SK-N-SH (cell line): ENCODE measurements at regions not wholly inside any gene's neighbourhood (a gene's known extent, or its start where the extent isn't known, plus 50 kb on each side); places are given as distances from the start of the nearest gene placed in this dataset.

Experiments used
- CTCF ChIA-PET: fragments of 300-600, 350-600 bp; formaldehyde crosslinking; extraction: SDS; loops from one replicate; lab custom pipeline; 2021; lab: Yijun Ruan, JAX
- POLR2A ChIA-PET: fragments of 350-600 bp; sonication (Branson Sonifier 250); formaldehyde crosslinking; extraction: SDS; loops from one replicate; lab custom pipeline; 2020; ENCODE audit warnings: antibody characterized with exemption, inconsistent platforms; lab: Yijun Ruan, JAX
- DNase-seq: peaks from one replicate; pipeline ENCODE4 v3.0.0; 2012
- H2AFZ ChIP-seq: fragments of 200-600 bp; sonication (generic); 2 replicates; pipeline ENCODE4 v1.8.1; 2016; ENCODE audit warnings: antibody characterized with exemption, mild to moderate bottlenecking, low read depth
- H3F3A ChIP-seq: fragments of 200-600 bp; sonication (generic); replicated peaks from 2 replicates; pipeline ENCODE3; 2016; ENCODE audit warnings: antibody characterized with exemption, mild to moderate bottlenecking; ENCODE audit not compliant: insufficient read depth
- H3K27ac ChIP-seq, 2 experiments: fragments of 200-500 bp in 1 of 2; fragments of 200-600 bp in 1 of 2; sonication (Bioruptor generic) in 1 of 2; sonication (generic), shearing (Covaris generic) in 1 of 2; 2 replicates each; pipeline versions ENCODE4 v1.5.1 to v1.6.1; 2014 to 2016; ENCODE audit warnings: low read depth in 2 of 2, inconsistent platforms in 1 of 2, low read length in 1 of 2, mild to moderate bottlenecking in 1 of 2, mixed read lengths in 1 of 2
- H3K27me3 ChIP-seq: fragments of 200-600 bp; sonication (generic), shearing (Covaris generic); 2 replicates; pipeline ENCODE4 v1.6.1; 2016; ENCODE audit warnings: mixed run types; ENCODE audit not compliant: insufficient read depth
- H3K36me3 ChIP-seq, 2 experiments: fragments of 200-500 bp in 1 of 2; fragments of 200-600 bp in 1 of 2; sonication (Bioruptor generic) in 1 of 2; sonication (generic) in 1 of 2; replicated peaks in 1 of 2; 2 replicates each; pipeline versions ENCODE3 to v1.5.1; 2014 to 2016; ENCODE audit warnings: low read length in 1 of 2, mild to moderate bottlenecking in 1 of 2; ENCODE audit not compliant: insufficient read depth in 2 of 2, control insufficient read depth in 1 of 2
- H3K4me1 ChIP-seq, 2 experiments: fragments of 200-500 bp in 1 of 2; fragments of 200-600 bp in 1 of 2; sonication (Bioruptor generic) in 1 of 2; sonication (generic), shearing (Covaris generic) in 1 of 2; 2 replicates each; pipeline versions ENCODE4 v1.5.1 to v1.6.1; 2014 to 2016; ENCODE audit warnings: low read depth in 1 of 2, low read length in 1 of 2, mixed run types in 1 of 2; ENCODE audit not compliant: insufficient read depth in 2 of 2, control insufficient read depth in 1 of 2
- H3K4me2 ChIP-seq: fragments of 200-600 bp; sonication (generic), shearing (Covaris generic); 2 replicates; pipeline ENCODE4 v1.6.1; 2017; ENCODE audit warnings: mixed run types
- H3K4me3 ChIP-seq, 2 experiments: fragments of 200-500 bp in 1 of 2; fragments of 200-600 bp in 1 of 2; sonication (Bioruptor generic) in 1 of 2; sonication (generic), shearing (Covaris generic) in 1 of 2; 2 replicates each; pipeline versions ENCODE4 v1.5.1 to v1.8.1; 2014 to 2016; ENCODE audit warnings: low read depth in 2 of 2, inconsistent platforms in 1 of 2, low read length in 1 of 2, mild to moderate bottlenecking in 1 of 2, mixed read lengths in 1 of 2, moderate library complexity in 1 of 2
- H3K79me2 ChIP-seq: fragments of 200-600 bp; sonication (generic); 2 replicates; pipeline ENCODE4 v1.8.1; 2017; ENCODE audit warnings: mild to moderate bottlenecking; ENCODE audit not compliant: insufficient read depth
- H3K9ac ChIP-seq: fragments of 200-600 bp; sonication (generic); 2 replicates; pipeline ENCODE4 v1.6.1; 2017; ENCODE audit warnings: mixed run types
- H3K9me2 ChIP-seq: fragments of 200-600 bp; sonication (generic); 2 replicates; pipeline ENCODE4 v1.6.1; 2017; ENCODE audit warnings: mixed run types
- H3K9me3 ChIP-seq: fragments of 200-600 bp; sonication (generic); 2 replicates; pipeline ENCODE4 v1.6.1; 2017; ENCODE audit warnings: mixed run types, mild to moderate bottlenecking, moderate library complexity
- H4K20me1 ChIP-seq: fragments of 200-600 bp; sonication (generic); 2 replicates; pipeline ENCODE4 v1.6.1; 2017; ENCODE audit warnings: mild to moderate bottlenecking, mixed run types; ENCODE audit not compliant: insufficient read depth
- CTCF ChIP-seq: fragments of 200-600 bp; sonication (generic); IDR thresholded peaks from 2 replicates; pipeline ENCODE4 v1.6.1; 2017; ENCODE audit warnings: antibody characterized with exemption, mild to moderate bottlenecking, moderate library complexity
- EZH2phosphoT487 ChIP-seq: fragments of 200-600 bp; sonication (generic); IDR thresholded peaks from 2 replicates; pipeline ENCODE4 v1.6.1; 2017; ENCODE audit warnings: low read depth, mixed run types, mild to moderate bottlenecking, antibody characterized with exemption, moderate library complexity, borderline replicate concordance
- FOSL2 ChIP-seq: IDR thresholded peaks from 2 replicates; pipeline ENCODE4 v1.4.0; 2012; ENCODE audit warnings: low read depth, mild to moderate bottlenecking, moderate library complexity, borderline replicate concordance
- FOXM1 ChIP-seq: IDR thresholded peaks from 2 replicates; pipeline ENCODE4 v1.4.0; 2012; ENCODE audit warnings: low read depth, mild to moderate bottlenecking
- MEF2A ChIP-seq: IDR thresholded peaks from 2 replicates; pipeline ENCODE4 v1.4.0; 2012; ENCODE audit warnings: low read depth, borderline replicate concordance
- MXI1 ChIP-seq: IDR thresholded peaks from 2 replicates; pipeline ENCODE4 v1.6.1; 2012; ENCODE audit warnings: mild to moderate bottlenecking, low read depth, low read length, improper control_type of control experiment
- RAD21 ChIP-seq: IDR thresholded peaks from 2 replicates; pipeline ENCODE4 v1.6.1; 2012; ENCODE audit warnings: mild to moderate bottlenecking, low read length
- REST ChIP-seq: IDR thresholded peaks from 2 replicates; pipeline ENCODE4 v1.6.1; 2012; ENCODE audit warnings: mild to moderate bottlenecking, low read depth, low read length, moderate library complexity
- RXRA ChIP-seq: IDR thresholded peaks from 2 replicates; pipeline ENCODE4 v1.4.0; 2012; ENCODE audit warnings: low read depth, mild to moderate bottlenecking, borderline replicate concordance
- SIN3A ChIP-seq: IDR thresholded peaks from 2 replicates; pipeline ENCODE4 v1.6.1; 2012; ENCODE audit warnings: low read depth, mild to moderate bottlenecking, low read length, moderate library complexity, borderline replicate concordance
- SMC3 ChIP-seq: IDR thresholded peaks from 2 replicates; pipeline ENCODE4 v1.6.1; 2012; ENCODE audit warnings: low read depth, low read length, improper control_type of control experiment
- TAF1 ChIP-seq: IDR thresholded peaks from 2 replicates; pipeline ENCODE4 v1.6.1; 2012; ENCODE audit warnings: low read depth, mild to moderate bottlenecking, low read length, moderate library complexity, borderline replicate concordance
- TCF12 ChIP-seq: IDR thresholded peaks from 2 replicates; pipeline ENCODE4 v1.4.0; 2012
- WGBS: methylation state at CpG from one replicate; pipeline ENCODE4 v1.1.6; 2017; ENCODE audit warnings: low lambda C conversion rate; 5-methylcytosine and 5-hydroxymethylcytosine counted together

GRCh38 chr4:106810122-106810521 is 226.0 kb downstream of the DKK2 start (continued):
- TF ChIP-seq REST, result no peak

- POLR2A ChIA-PET, result no interaction called here
- H3F3A ChIP-seq, result no peaks in the 10 kb centered on the region
- H3K9ac ChIP-seq, result no peak overlapping the region
- no peaks in the 10 kb centered on the region for H3K79me2 ChIP-seq
- no peaks in the 10 kb centered on the region for H3K9me2 ChIP-seq
- 0 out of 2 replicates have a peak, but pooled peaks cover 8% of the 10 kb centered on the region for H3K9me3 ChIP-seq
- no peak overlapping the region for H3K4me2 ChIP-seq
- no peak overlapping the region for H3K4me3 ChIP-seq
- H4K20me1 ChIP-seq, result no peaks in the 10 kb centered on the region
- H3K36me3 ChIP-seq, result no peaks in the 10 kb centered on the region
- no peaks in the 10 kb centered on the region for H3K27me3 ChIP-seq
- TF ChIP-seq TCF12 (no peak), RAD21 (peak; percentile 65), CTCF (peak; percentile 54), FOSL2 (no peak), SMC3 (peak; percentile 38; the same call in 1 of the 2 replicates)
- TF ChIP-seq, all 33 proteins: peak for 3
- DNase-seq, result peak; percentile 4
- WGBS, result 58% methylated on average over 2 of the region's 2 CpGs
- CTCF ChIA-PET, result interaction anchor here (0.6 to 1.0 kb wide), 2 partner anchors 437 to 518 kb away, joined by 3 read pairs; no protein-coding TSS in a partner anchor
- no peak overlapping the region for H2AFZ ChIP-seq
- H3K4me1 ChIP-seq, result no peaks in the 10 kb centered on the region
- no peak overlapping the region for H3K27ac ChIP-seq
Measured at GRCh38 chr4:106809076-106809475, 227.0 kb downstream of the DKK2 start.

GRCh38 chr4:106806158-106806797 is 229.8 kb downstream of the DKK2 start:
- no peak overlapping the region for H3K9ac ChIP-seq
- CTCF ChIA-PET, result interaction anchor here (0.8 kb wide), 1 partner anchor 8 kb away, joined by 3 read pairs; no protein-coding TSS in a partner anchor
- H3K4me2 ChIP-seq, result no peak overlapping the region
- H3K9me2 ChIP-seq, result no peaks in the 10 kb centered on the region
- H2AFZ ChIP-seq, result no peak overlapping the region
- no peak overlapping the region for H3K27ac ChIP-seq
- no peaks in the 10 kb centered on the region for H3K27me3 ChIP-seq
- H4K20me1 ChIP-seq, result no peaks in the 10 kb centered on the region
- no peaks in the 10 kb centered on the region for H3K79me2 ChIP-seq
- H3K4me3 ChIP-seq, result no peak overlapping the region
- POLR2A ChIA-PET, result no interaction called here
- peaks cover 0 to 6% of the 10 kb centered on the region in 2 experiments; a peak in 1 of 4 replicates for H3K4me1 ChIP-seq
- peaks cover 4% of the 10 kb centered on the region for H3F3A ChIP-seq
- DNase-seq, result no peak
- no peaks in the 10 kb centered on the region for H3K36me3 ChIP-seq
- 0 out of 2 replicates have a peak, but pooled peaks cover 8% of the 10 kb centered on the region for H3K9me3 ChIP-seq
- TF ChIP-seq MXI1 (no peak), MEF2A (0 out of 2 replicates have a peak, but pooled peaks have one; percentile 14), SIN3A (no peak), EZH2phosphoT487 (no peak), TAF1 (no peak), FOXM1 (no peak), RXRA (no peak)
